K562 (cell line): ENCODE measurements at regions not wholly inside any gene's neighbourhood (a gene's known extent, or its start where the extent isn't known, plus 50 kb on each side); places are given as distances from the start of the nearest gene placed in this dataset.

Source experiments
- ATAC-seq: fragments of 200-7000 bp; cut with Tn5 transposase; 3 replicates; pipeline ENCODE4 v1.9.1; 2020; ENCODE audit warnings: moderate library complexity
- BruUV-seq: library from RNA; stranded (reverse); fragments of 400-500 nt; replicated peaks from 2 replicates; lab custom pipeline; 2021; lab: Mats Ljungman, UMichigan
- CTCF ChIA-PET: fragments of 300-600 bp; formaldehyde crosslinking; extraction: SDS; loops from one replicate; lab custom pipeline; 2021; ENCODE audit warnings: low intra/inter-chr PET ratio; lab: Yijun Ruan, JAX
- POLR2A ChIA-PET: fragments of 300-600, 350-650 bp; sonication (Branson Sonifier 250); formaldehyde crosslinking; extraction: SDS; loops from one replicate; lab custom pipeline; 2021; ENCODE audit warnings: antibody characterized with exemption, inconsistent platforms; lab: Yijun Ruan, JAX
- DNase-seq, 4 experiments: peaks; one replicate each; pipeline versions ENCODE4 v3.0.0 to v3.0.0-alpha.2; 2011 to 2018; ENCODE audit warnings: low spot score in 3 of 4, mixed read lengths in 3 of 4; ENCODE audit errors: extremely low read depth in 1 of 4
- FAIRE-seq: peaks from 2 replicates; lab custom pipeline; 2011; peaks lifted over from hg19 to GRCh38; lab: Jason Lieb, UNC
- H2AFZ ChIP-seq: 2 replicates; pipeline ENCODE4 v1.6.0; 2011; ENCODE audit warnings: low read depth, low read length, control low read depth, inconsistent platforms
- H3K27ac ChIP-seq: fragments of 200-600 bp; 3 replicates; pipeline ENCODE4 v1.8.0; 2011; ENCODE audit warnings: low read depth, mild to moderate bottlenecking, control low read depth, inconsistent platforms, low read length, moderate library complexity, mixed read lengths; ENCODE audit errors: extremely low read depth
- H3K27me3 ChIP-seq, 2 experiments: fragments of 300-600 bp in 1 of 2; 2 replicates in 1 of 2; 3 replicates in 1 of 2; pipeline versions ENCODE4 v1.6.0 to v1.8.0; 2011; ENCODE audit warnings: inconsistent platforms in 2 of 2, low read length in 2 of 2, mild to moderate bottlenecking in 1 of 2, mixed read lengths in 1 of 2, moderate library complexity in 1 of 2; ENCODE audit not compliant: control insufficient read depth in 2 of 2, insufficient read depth in 2 of 2
- H3K36me3 ChIP-seq: fragments of 300-600 bp; 3 replicates; pipeline ENCODE4 v1.8.0; 2011; ENCODE audit warnings: mild to moderate bottlenecking, low read length, inconsistent platforms; ENCODE audit not compliant: control insufficient read depth, insufficient read depth
- H3K4me1 ChIP-seq, 2 experiments: fragments of 200-600 bp in 1 of 2; replicated peaks in 1 of 2; 2 replicates in 1 of 2; 3 replicates in 1 of 2; pipeline versions ENCODE4 v1.5.1 to v1.8.0; 2011; ENCODE audit warnings: inconsistent platforms in 2 of 2, low read length in 2 of 2, mild to moderate bottlenecking in 1 of 2, mixed read lengths in 1 of 2, moderate library complexity in 1 of 2; ENCODE audit not compliant: control insufficient read depth in 2 of 2, insufficient read depth in 2 of 2
- H3K4me2 ChIP-seq: 2 replicates; pipeline ENCODE4 v1.6.1; 2011; ENCODE audit warnings: low read length, control low read depth, inconsistent platforms, mixed read lengths; ENCODE audit not compliant: insufficient read depth
- H3K4me3 ChIP-seq: fragments of 200-600 bp; sonication (generic), shearing (Covaris generic); 2 replicates; pipeline ENCODE4 v1.5.1; 2016; ENCODE audit warnings: control low read depth, inconsistent platforms
- H3K79me2 ChIP-seq: fragments of 200-600 bp; 3 replicates; pipeline ENCODE4 v1.8.0; 2011; ENCODE audit warnings: low read length, inconsistent platforms; ENCODE audit not compliant: control insufficient read depth, insufficient read depth
- H3K9ac ChIP-seq, 2 experiments: 2 replicates each; pipeline versions ENCODE4 v1.6.0 to v1.6.1; 2011; ENCODE audit warnings: low read depth in 2 of 2, low read length in 2 of 2, control low read depth in 1 of 2, inconsistent platforms in 1 of 2, mild to moderate bottlenecking in 1 of 2, mixed read lengths in 1 of 2; ENCODE audit not compliant: insufficient read depth in 1 of 2
- H3K9me1 ChIP-seq: one replicate; pipeline ENCODE4 v1.6.0; 2011; ENCODE audit warnings: inconsistent platforms, mild to moderate bottlenecking, low read length, moderate library complexity; ENCODE audit not compliant: control insufficient read depth, insufficient read depth
- H3K9me3 ChIP-seq: replicated peaks from 2 replicates; pipeline ENCODE4 v1.5.1; 2011; ENCODE audit warnings: low read depth, low read length, inconsistent platforms; ENCODE audit not compliant: control insufficient read depth, insufficient read depth
- H4K20me1 ChIP-seq: replicated peaks from 2 replicates; pipeline ENCODE4 v1.6.1; 2011; ENCODE audit warnings: low read length, inconsistent platforms, mixed read lengths; ENCODE audit not compliant: control insufficient read depth, insufficient read depth
- ADNP ChIP-seq: fragments of 200-800 bp; sonication (Bioruptor generic); IDR thresholded peaks from 2 replicates; pipeline ENCODE4 v1.6.1; 2016; ENCODE audit warnings: missing genetic modification characterization, missing compliant biosample characterization
- ELF4 ChIP-seq: fragments of 450-650 bp; formaldehyde crosslinking; IDR thresholded peaks from 2 replicates; pipeline ENCODE4 v1.4.0; 2022; ENCODE audit warnings: missing genetic modification characterization
- HDAC6 ChIP-seq: IDR thresholded peaks from 2 replicates; pipeline ENCODE4 v1.6.1; 2012; ENCODE audit warnings: low read depth, mild to moderate bottlenecking, control low read depth, inconsistent platforms, low read length, moderate library complexity
- MTA1 ChIP-seq: fragments of 450-650 bp; IDR thresholded peaks from 2 replicates; pipeline ENCODE4 v1.6.1; 2017; ENCODE audit warnings: borderline replicate concordance
- NR2C2 ChIP-seq, 2 experiments: fragments of 200-800 bp in 1 of 2; sonication (Bioruptor generic) in 1 of 2; sonication (generic) in 1 of 2; formaldehyde crosslinking in 1 of 2; IDR thresholded peaks; 2 replicates each; pipeline versions ENCODE4 v1.6.1 to v1.8.0; 2016 to 2022; ENCODE audit warnings: mild to moderate bottlenecking in 1 of 2, missing compliant biosample characterization in 1 of 2, missing genetic modification characterization in 1 of 2, missing genetic modification reagents in 1 of 2
- POLR2H ChIP-seq: IDR thresholded peaks from 2 replicates; pipeline ENCODE4 v1.6.1; 2016; ENCODE audit warnings: missing genetic modification characterization, low read depth, mild to moderate bottlenecking, control low read depth, missing compliant biosample characterization, moderate library complexity
- SREBF2 ChIP-seq: sonication (generic); formaldehyde crosslinking; IDR thresholded peaks from 2 replicates; pipeline ENCODE4 v1.4.0; 2020; ENCODE audit warnings: mild to moderate bottlenecking, missing genetic modification reagents
- YBX1 ChIP-seq: fragments of 450-650 bp; IDR thresholded peaks from 2 replicates; pipeline ENCODE4 v1.7.1; 2016; ENCODE audit warnings: mild to moderate bottlenecking
- YY1 ChIP-seq, 3 experiments: IDR thresholded peaks; 2 replicates each; pipeline ENCODE4 v1.6.1; 2011; ENCODE audit warnings: low read length in 2 of 3, mild to moderate bottlenecking in 2 of 3, moderate library complexity in 2 of 3, borderline replicate concordance in 1 of 3, control low read depth in 1 of 3, low read depth in 1 of 3; ENCODE audit not compliant: insufficient read depth in 3 of 3, insufficient replicate concordance in 2 of 3, control insufficient read depth in 1 of 3, insufficient read length in 1 of 3; ENCODE audit errors: extremely low read depth in 1 of 3
- ZEB2 ChIP-seq: fragments of 450-650 bp; IDR thresholded peaks from 2 replicates; pipeline ENCODE4 v1.6.1; 2016
- ZKSCAN3 ChIP-seq: fragments of 250-450 bp; sonication (Bioruptor Pico); IDR thresholded peaks from 2 replicates; pipeline ENCODE4 v1.4.0; 2020
- ZNF589 ChIP-seq: fragments of 200-800 bp; sonication (Bioruptor generic); IDR thresholded peaks from 2 replicates; pipeline ENCODE4 v1.6.1; 2016; ENCODE audit warnings: low read depth, missing genetic modification characterization, missing compliant biosample characterization
- WGBS: fragments of 100-300 bp; shearing (Covaris generic); methylation state at CpG from one replicate; pipeline ENCODE4 v1.1.6; 2016; ENCODE audit warnings: low coverage, mixed read lengths; ENCODE audit not compliant: insufficient coverage; ENCODE audit errors: missing lambda C conversion rate; 5-methylcytosine and 5-hydroxymethylcytosine counted together
- in situ Hi-C: fragments of 300-500 bp; cut with MboI; formaldehyde crosslinking; loops from 4 replicates; pipeline ENCODE4 v1.15.0; 2018; ENCODE audit warnings: inconsistent platforms, mixed read lengths
- intact Hi-C: fragments of 100-400 bp; cut with micrococcal nuclease; formaldehyde crosslinking; loops from 2 replicates; pipeline ENCODE4 v1.14.2; 2022
- TF ChIP-seq, protein P1 (sequence below): fragments of 200-800 bp; sonication (Bioruptor generic); IDR thresholded peaks from 2 replicates; pipeline ENCODE4 v1.6.1; 2016; ENCODE audit warnings: missing genetic modification characterization, missing compliant biosample characterization
- TF ChIP-seq, protein P2 (sequence below): fragments of 250-450 bp; sonication (Bioruptor Pico); IDR thresholded peaks from 2 replicates; pipeline ENCODE4 v1.6.1; 2021; ENCODE audit warnings: mild to moderate bottlenecking
- TF ChIP-seq, protein P3 (sequence below): fragments of 450-650 bp; formaldehyde crosslinking; IDR thresholded peaks from 2 replicates; pipeline ENCODE4 v1.4.0; 2022; ENCODE audit warnings: missing genetic modification characterization

DNA sequence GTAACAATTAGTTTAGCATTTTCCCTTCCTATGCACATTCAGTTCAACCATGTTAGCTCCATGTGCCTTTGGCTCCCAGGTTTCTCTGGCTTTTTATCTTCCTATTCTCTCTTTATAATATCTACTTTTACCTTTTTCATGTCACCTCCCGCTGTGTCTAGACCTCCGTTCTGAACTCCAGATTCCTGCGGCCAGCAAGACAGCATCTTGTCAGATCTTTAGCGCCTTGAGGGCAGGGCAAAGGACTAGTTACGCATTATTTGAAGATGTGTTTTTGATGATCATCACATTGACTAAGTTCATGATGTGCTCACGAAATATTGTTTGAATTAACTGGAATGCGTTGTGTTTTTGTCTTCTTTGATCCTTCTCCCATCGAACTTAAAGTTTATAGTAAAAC lies 1126.8 kb downstream of the CDH11 start:
- POLR2A ChIA-PET: no interaction called here
- H3K79me2 ChIP-seq: no peaks in the 10 kb centered on the region
- no peaks in the 10 kb centered on the region for H3K4me1 ChIP-seq
- TF ChIP-seq ZNF589 (CRISPR knock-in tag) (no peak), MTA1 (no peak), ZKSCAN3 (CRISPR knock-in tag) (no peak), HDAC6 (no peak), YY1 (IDR thresholded peaks at IDR 0.05; ENCODE audit: borderline replicate concordance in 1 of 3, control insufficient read depth in 1 of 3, extremely low read depth in 1 of 3, insufficient read depth in 3 of 3, insufficient read length in 1 of 3, insufficient replicate concordance in 2 of 3, low read depth in 1 of 3, low read length in 2 of 3) (no peak), NR2C2 (CRISPR knock-in tag; IDR thresholded peaks at IDR 0.05) (no peak), NR2C2 (tag; IDR thresholded peaks at IDR 0.05) (no peak), ADNP (tag) (no peak), POLR2H (tag) (no peak), ELF4 (CRISPR knock-in tag) (no peak), SREBF2 (CRISPR knock-in tag) (no peak), YBX1 (no peak), ZEB2 (no peak)
- TF ChIP-seq, protein P1, sequence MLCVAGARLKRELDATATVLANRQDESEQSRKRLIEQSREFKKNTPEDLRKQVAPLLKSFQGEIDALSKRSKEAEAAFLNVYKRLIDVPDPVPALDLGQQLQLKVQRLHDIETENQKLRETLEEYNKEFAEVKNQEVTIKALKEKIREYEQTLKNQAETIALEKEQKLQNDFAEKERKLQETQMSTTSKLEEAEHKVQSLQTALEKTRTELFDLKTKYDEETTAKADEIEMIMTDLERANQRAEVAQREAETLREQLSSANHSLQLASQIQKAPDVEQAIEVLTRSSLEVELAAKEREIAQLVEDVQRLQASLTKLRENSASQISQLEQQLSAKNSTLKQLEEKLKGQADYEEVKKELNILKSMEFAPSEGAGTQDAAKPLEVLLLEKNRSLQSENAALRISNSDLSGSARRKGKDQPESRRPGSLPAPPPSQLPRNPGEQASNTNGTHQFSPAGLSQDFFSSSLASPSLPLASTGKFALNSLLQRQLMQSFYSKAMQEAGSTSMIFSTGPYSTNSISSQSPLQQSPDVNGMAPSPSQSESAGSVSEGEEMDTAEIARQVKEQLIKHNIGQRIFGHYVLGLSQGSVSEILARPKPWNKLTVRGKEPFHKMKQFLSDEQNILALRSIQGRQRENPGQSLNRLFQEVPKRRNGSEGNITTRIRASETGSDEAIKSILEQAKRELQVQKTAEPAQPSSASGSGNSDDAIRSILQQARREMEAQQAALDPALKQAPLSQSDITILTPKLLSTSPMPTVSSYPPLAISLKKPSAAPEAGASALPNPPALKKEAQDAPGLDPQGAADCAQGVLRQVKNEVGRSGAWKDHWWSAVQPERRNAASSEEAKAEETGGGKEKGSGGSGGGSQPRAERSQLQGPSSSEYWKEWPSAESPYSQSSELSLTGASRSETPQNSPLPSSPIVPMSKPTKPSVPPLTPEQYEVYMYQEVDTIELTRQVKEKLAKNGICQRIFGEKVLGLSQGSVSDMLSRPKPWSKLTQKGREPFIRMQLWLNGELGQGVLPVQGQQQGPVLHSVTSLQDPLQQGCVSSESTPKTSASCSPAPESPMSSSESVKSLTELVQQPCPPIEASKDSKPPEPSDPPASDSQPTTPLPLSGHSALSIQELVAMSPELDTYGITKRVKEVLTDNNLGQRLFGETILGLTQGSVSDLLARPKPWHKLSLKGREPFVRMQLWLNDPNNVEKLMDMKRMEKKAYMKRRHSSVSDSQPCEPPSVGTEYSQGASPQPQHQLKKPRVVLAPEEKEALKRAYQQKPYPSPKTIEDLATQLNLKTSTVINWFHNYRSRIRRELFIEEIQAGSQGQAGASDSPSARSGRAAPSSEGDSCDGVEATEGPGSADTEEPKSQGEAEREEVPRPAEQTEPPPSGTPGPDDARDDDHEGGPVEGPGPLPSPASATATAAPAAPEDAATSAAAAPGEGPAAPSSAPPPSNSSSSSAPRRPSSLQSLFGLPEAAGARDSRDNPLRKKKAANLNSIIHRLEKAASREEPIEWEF: no peak
- TF ChIP-seq, protein P2, sequence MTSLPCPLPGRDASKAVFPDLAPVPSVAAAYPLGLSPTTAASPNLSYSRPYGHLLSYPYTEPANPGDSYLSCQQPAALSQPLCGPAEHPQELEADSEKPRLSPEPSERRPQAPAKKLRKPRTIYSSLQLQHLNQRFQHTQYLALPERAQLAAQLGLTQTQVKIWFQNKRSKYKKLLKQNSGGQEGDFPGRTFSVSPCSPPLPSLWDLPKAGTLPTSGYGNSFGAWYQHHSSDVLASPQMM (CRISPR knock-in tag): no peak
- TF ChIP-seq, protein P3, sequence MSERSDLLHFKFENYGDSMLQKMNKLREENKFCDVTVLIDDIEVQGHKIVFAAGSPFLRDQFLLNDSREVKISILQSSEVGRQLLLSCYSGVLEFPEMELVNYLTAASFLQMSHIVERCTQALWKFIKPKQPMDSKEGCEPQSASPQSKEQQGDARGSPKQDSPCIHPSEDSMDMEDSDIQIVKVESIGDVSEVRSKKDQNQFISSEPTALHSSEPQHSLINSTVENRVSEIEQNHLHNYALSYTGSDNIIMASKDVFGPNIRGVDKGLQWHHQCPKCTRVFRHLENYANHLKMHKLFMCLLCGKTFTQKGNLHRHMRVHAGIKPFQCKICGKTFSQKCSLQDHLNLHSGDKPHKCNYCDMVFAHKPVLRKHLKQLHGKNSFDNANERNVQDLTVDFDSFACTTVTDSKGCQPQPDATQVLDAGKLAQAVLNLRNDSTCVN (CRISPR knock-in tag): no peak
- H3K4me3 ChIP-seq: no peak overlapping the region
- 0 out of 2 replicates have a peak, but pooled peaks cover 1% of the 10 kb centered on the region for H3K9me3 ChIP-seq
- in situ Hi-C loops (no loop called here), intact Hi-C loops (no loop called here)
- no peaks in the 10 kb centered on the region for H4K20me1 ChIP-seq
- DNase-seq (no peak), FAIRE-seq (no peak), ATAC-seq (no peak)
- H3K9ac ChIP-seq: no peak overlapping the region
- no peak overlapping the region for H3K27ac ChIP-seq
- H3K36me3 ChIP-seq: no peaks in the 10 kb centered on the region
- H2AFZ ChIP-seq: no peak overlapping the region
- CTCF ChIA-PET: no interaction called here
- no TSS peak for BruUV-seq
- H3K9me1 ChIP-seq: no peaks in the 10 kb centered on the region
- no peak overlapping the region for H3K4me2 ChIP-seq
- 3% methylated on average over 8 of the region's 8 CpGs for WGBS
- no peaks in the 10 kb centered on the region for H3K27me3 ChIP-seq
